ENCODE measurements at regions not wholly inside any gene's neighbourhood (a gene's known extent, or its start where the extent isn't known, plus 50 kb on each side); places are given as distances from the start of the nearest gene placed in this dataset.

GRCh38 chr1:224535641-224536040 is 80.5 kb upstream of the CNIH3 start:
- no peak overlapping the region for H2AK5ac ChIP-seq (ENCODE audit: insufficient read length, low read length)
- H3K27ac ChIP-seq (ENCODE audit: insufficient read length, low read depth, low read length) = no peak overlapping the region
- no peak overlapping the region for H3K4ac ChIP-seq (ENCODE audit: low read depth, low read length)
- H3K9ac ChIP-seq (ENCODE audit: extremely low read depth, insufficient read length, low read length) = no peak overlapping the region
- H4K8ac ChIP-seq (replicated peaks; ENCODE audit: insufficient read length, low read depth, low read length) = no peak overlapping the region
- H3K36me3 Mint-ChIP-seq (ENCODE audit: insufficient read depth in 1 of 3, low read depth in 3 of 3) = peaks cover 0 to 7% (median 6%) of the 10 kb centered on the region in 3 experiments; a peak in 2 of 7 replicates
- no peak for DNase-seq
- H2BK5ac ChIP-seq (ENCODE audit: insufficient read length, low read length) = no peak overlapping the region
- H2BK20ac ChIP-seq (ENCODE audit: low read depth, low read length, poor library complexity, severe bottlenecking) = no peak overlapping the region
- H2BK12ac ChIP-seq (ENCODE audit: insufficient read length, low read depth, low read length) = no peak overlapping the region
- H3K4me1 Mint-ChIP-seq = peaks cover 3 to 7% of the 10 kb centered on the region in 2 experiments; a peak in 2 of 4 replicates
- H3K4me3 Mint-ChIP-seq = no peak overlapping the region
- no peak overlapping the region for H2BK120ac ChIP-seq (ENCODE audit: low read depth, low read length, poor library complexity, severe bottlenecking)
- H3K79me2 ChIP-seq (ENCODE audit: insufficient read depth, low read length) = no peaks in the 10 kb centered on the region
- no peaks in the 10 kb centered on the region for H3K79me1 ChIP-seq (ENCODE audit: insufficient read depth, low read depth, low read length, poor library complexity, severe bottlenecking)
- no peaks in the 10 kb centered on the region for H4K20me1 ChIP-seq (ENCODE audit: control insufficient read depth, insufficient read depth, insufficient read length)
- peaks cover 0 to 10% of the 10 kb centered on the region in 2 experiments; a peak in 4 of 5 replicates for H3K9me3 Mint-ChIP-seq
- no peaks in the 10 kb centered on the region for H3K4me1 ChIP-seq (ENCODE audit: insufficient read depth, low read length)
- no peak overlapping the region for H3K14ac ChIP-seq (ENCODE audit: insufficient read depth, low read length)
- no CpG with 5 or more reads among the region's 7 CpGs for WGBS (ENCODE audit: extremely low coverage, insufficient read length, low lambda C conversion rate)
- H3K23me2 ChIP-seq (ENCODE audit: insufficient read length, low read depth, low read length, poor library complexity, severe bottlenecking) = no peaks in the 10 kb centered on the region
- H3K9me3 ChIP-seq (ENCODE audit: control insufficient read depth, low read depth, low read length) = no peaks in the 10 kb centered on the region
- TF ChIP-seq CTCF (conservative IDR thresholded peaks at IDR 0.05) = no peak
- H3K18ac ChIP-seq (ENCODE audit: insufficient read length, low read depth, low read length) = no peak overlapping the region
- H3K27ac Mint-ChIP-seq = no peak overlapping the region
- H3K27me3 Mint-ChIP-seq (ENCODE audit: low read depth) = no peaks in the 10 kb centered on the region
- no peaks in the 10 kb centered on the region for H3K27me3 ChIP-seq (ENCODE audit: insufficient read depth, low read length)
- no peak overlapping the region for H3K23ac ChIP-seq (ENCODE audit: insufficient read length, low read depth, low read length)
- no peak overlapping the region for H3K4me2 ChIP-seq (ENCODE audit: insufficient read depth, insufficient read length, low read length)
- H4K5ac ChIP-seq (ENCODE audit: insufficient read length, low read depth, low read length) = no peak overlapping the region
- H2AFZ ChIP-seq (ENCODE audit: low read length) = no peak overlapping the region
- H4K91ac ChIP-seq (ENCODE audit: insufficient read length, low read depth, low read length) = no peak overlapping the region
- H3T11ph ChIP-seq (ENCODE audit: low read length) = no peak overlapping the region
- no peak overlapping the region for H2BK15ac ChIP-seq (ENCODE audit: low read depth, low read length)
- no peak overlapping the region for H3K56ac ChIP-seq (ENCODE audit: insufficient read length, low read depth, low read length)

All from H9 (cell line).